ENCODE measurements at regions not wholly inside any gene's neighbourhood (a gene's known extent, or its start where the extent isn't known, plus 50 kb on each side); places are given as distances from the start of the nearest gene placed in this dataset.

GRCh38 chr6:40881501-40881900 lies 157.5 kb downstream of the UNC5CL start:
- Histone ChIP-seq H3K4me1 (ENCODE audit: control insufficient read depth, low read length) (no peaks in the 10 kb centered on the region), H3K27me3 (ENCODE audit: control insufficient read depth, low read length) (peaks cover 3% of the 10 kb centered on the region), H3K36me3 (ENCODE audit: control insufficient read depth, low read length) (no peaks in the 10 kb centered on the region), H3F3A (ENCODE audit: control insufficient read depth, insufficient read depth) (no peaks in the 10 kb centered on the region), H3K79me2 (ENCODE audit: control insufficient read depth, low read length) (no peaks in the 10 kb centered on the region), H4K20me1 (ENCODE audit: control insufficient read depth, insufficient read depth, low read depth, low read length) (no peaks in the 10 kb centered on the region), H3K4me3 (ENCODE audit: low read length) (no peak overlapping the region), H3K9me3 (ENCODE audit: control insufficient read depth, insufficient read depth, low read length) (no peaks in the 10 kb centered on the region), H3K9me2 (replicated peaks; ENCODE audit: control insufficient read depth, low read length) (no peaks in the 10 kb centered on the region), H3K4me2 (ENCODE audit: low read length) (no peak overlapping the region), H3K27ac (ENCODE audit: low read depth, low read length) (no peak overlapping the region)
- no peak for TF ChIP-seq EZH2phosphoT487 (IDR thresholded peaks at IDR 0.05; ENCODE audit: borderline replicate concordance, low read length)
- TF ChIP-seq CTCF (IDR thresholded peaks at IDR 0.05; ENCODE audit: low read depth, low read length, poor library complexity, severe bottlenecking) = no peak

- Histone ChIP-seq H3F3A (ENCODE audit: control insufficient read depth, insufficient read depth) (no peaks in the 10 kb centered on the region), H3K4me1 (ENCODE audit: control insufficient read depth, low read length) (no peaks in the 10 kb centered on the region), H3K4me2 (ENCODE audit: low read length) (no peak overlapping the region), H3K4me3 (ENCODE audit: low read length) (no peak overlapping the region), H4K20me1 (ENCODE audit: control insufficient read depth, insufficient read depth, low read depth, low read length) (no peaks in the 10 kb centered on the region), H3K9me2 (replicated peaks; ENCODE audit: control insufficient read depth, low read length) (no peaks in the 10 kb centered on the region), H3K9me3 (ENCODE audit: control insufficient read depth, insufficient read depth, low read length) (no peaks in the 10 kb centered on the region), H3K27me3 (ENCODE audit: control insufficient read depth, low read length) (peaks cover 3% of the 10 kb centered on the region), H3K36me3 (ENCODE audit: control insufficient read depth, low read length) (no peaks in the 10 kb centered on the region), H3K79me2 (ENCODE audit: control insufficient read depth, low read length) (no peaks in the 10 kb centered on the region), H3K27ac (ENCODE audit: low read depth, low read length) (no peak overlapping the region)
- no peak for TF ChIP-seq CTCF (IDR thresholded peaks at IDR 0.05; ENCODE audit: low read depth, low read length, poor library complexity, severe bottlenecking)
Measured at GRCh38 chr6:40880906-40881305, 158.1 kb downstream of the UNC5CL start.

- H4K20me1 ChIP-seq (ENCODE audit: control insufficient read depth, insufficient read depth, low read depth, low read length) = no peaks in the 10 kb centered on the region
- no peaks in the 10 kb centered on the region for H3K4me1 ChIP-seq (ENCODE audit: control insufficient read depth, low read length)
- no peaks in the 10 kb centered on the region for H3K9me3 ChIP-seq (ENCODE audit: control insufficient read depth, insufficient read depth, low read length)
- H3K4me3 ChIP-seq (ENCODE audit: low read length) = no peak overlapping the region
- H3K4me2 ChIP-seq (ENCODE audit: low read length) = no peak overlapping the region
- no peaks in the 10 kb centered on the region for H3K79me2 ChIP-seq (ENCODE audit: control insufficient read depth, low read length)
- H3K27ac ChIP-seq (ENCODE audit: low read depth, low read length) = no peak overlapping the region
- H3K36me3 ChIP-seq (ENCODE audit: control insufficient read depth, low read length) = no peaks in the 10 kb centered on the region
- no peaks in the 10 kb centered on the region for H3K9me2 ChIP-seq (replicated peaks; ENCODE audit: control insufficient read depth, low read length)
- no peak for TF ChIP-seq CTCF (IDR thresholded peaks at IDR 0.05; ENCODE audit: low read depth, low read length, poor library complexity, severe bottlenecking)
- no peak for TF ChIP-seq EZH2phosphoT487 (IDR thresholded peaks at IDR 0.05; ENCODE audit: borderline replicate concordance, low read length)
- peaks cover 3% of the 10 kb centered on the region for H3K27me3 ChIP-seq (ENCODE audit: control insufficient read depth, low read length)
- no peaks in the 10 kb centered on the region for H3F3A ChIP-seq (ENCODE audit: control insufficient read depth, insufficient read depth)
Measured at GRCh38 chr6:40879169-40879568, 159.9 kb downstream of the UNC5CL start.

GRCh38 chr6:40877362-40877761 lies 161.7 kb downstream of the UNC5CL start:
- TF ChIP-seq CTCF (IDR thresholded peaks at IDR 0.05; ENCODE audit: low read depth, low read length, poor library complexity, severe bottlenecking) = no peak
- no peak for TF ChIP-seq EZH2phosphoT487 (IDR thresholded peaks at IDR 0.05; ENCODE audit: borderline replicate concordance, low read length)
- Histone ChIP-seq H3K9me2 (replicated peaks; ENCODE audit: control insufficient read depth, low read length) (no peaks in the 10 kb centered on the region), H3K27me3 (ENCODE audit: control insufficient read depth, low read length) (no peaks in the 10 kb centered on the region; the same call in 1 of the 2 replicates), H3K36me3 (ENCODE audit: control insufficient read depth, low read length) (no peaks in the 10 kb centered on the region), H3K79me2 (ENCODE audit: control insufficient read depth, low read length) (no peaks in the 10 kb centered on the region), H3K4me2 (ENCODE audit: low read length) (no peak overlapping the region), H3F3A (ENCODE audit: control insufficient read depth, insufficient read depth) (no peaks in the 10 kb centered on the region), H3K4me1 (ENCODE audit: control insufficient read depth, low read length) (no peaks in the 10 kb centered on the region), H3K27ac (ENCODE audit: low read depth, low read length) (no peak overlapping the region), H3K9me3 (ENCODE audit: control insufficient read depth, insufficient read depth, low read length) (no peaks in the 10 kb centered on the region), H3K4me3 (ENCODE audit: low read length) (no peak overlapping the region), H4K20me1 (ENCODE audit: control insufficient read depth, insufficient read depth, low read depth, low read length) (no peaks in the 10 kb centered on the region)

All from DOHH2 (cell line).